ENCODE measurements at regions not wholly inside any gene's neighbourhood (a gene's known extent, or its start where the extent isn't known, plus 50 kb on each side); places are given as distances from the start of the nearest gene placed in this dataset.

DNA sequence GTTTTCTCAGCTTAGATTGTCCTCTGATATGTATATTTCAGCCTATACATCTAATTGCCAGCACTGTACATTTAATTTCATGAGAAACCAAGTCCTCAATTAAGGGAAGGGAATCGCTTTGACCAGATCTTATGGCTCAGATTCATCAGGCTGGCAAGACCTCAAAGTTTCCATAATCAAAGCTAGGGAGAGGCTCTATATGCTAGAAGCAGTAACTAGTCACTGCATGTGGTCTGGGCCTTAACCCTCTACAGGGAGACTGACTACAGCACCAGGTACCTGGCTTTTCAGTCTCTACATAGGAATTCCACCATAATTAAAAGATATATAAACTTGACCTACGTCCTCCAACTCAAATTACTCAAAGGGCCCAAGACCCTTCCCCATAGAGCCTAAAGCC is 97.4 kb upstream of the JAZF1 start:
- DNase-seq = no peak
- no peaks in the 10 kb centered on the region for H3K9me3 ChIP-seq
- no peaks in the 10 kb centered on the region for H3K27me3 ChIP-seq
- H3K4me1 ChIP-seq = peaks cover 10% of the 10 kb centered on the region
- TF ChIP-seq, protein P1, sequence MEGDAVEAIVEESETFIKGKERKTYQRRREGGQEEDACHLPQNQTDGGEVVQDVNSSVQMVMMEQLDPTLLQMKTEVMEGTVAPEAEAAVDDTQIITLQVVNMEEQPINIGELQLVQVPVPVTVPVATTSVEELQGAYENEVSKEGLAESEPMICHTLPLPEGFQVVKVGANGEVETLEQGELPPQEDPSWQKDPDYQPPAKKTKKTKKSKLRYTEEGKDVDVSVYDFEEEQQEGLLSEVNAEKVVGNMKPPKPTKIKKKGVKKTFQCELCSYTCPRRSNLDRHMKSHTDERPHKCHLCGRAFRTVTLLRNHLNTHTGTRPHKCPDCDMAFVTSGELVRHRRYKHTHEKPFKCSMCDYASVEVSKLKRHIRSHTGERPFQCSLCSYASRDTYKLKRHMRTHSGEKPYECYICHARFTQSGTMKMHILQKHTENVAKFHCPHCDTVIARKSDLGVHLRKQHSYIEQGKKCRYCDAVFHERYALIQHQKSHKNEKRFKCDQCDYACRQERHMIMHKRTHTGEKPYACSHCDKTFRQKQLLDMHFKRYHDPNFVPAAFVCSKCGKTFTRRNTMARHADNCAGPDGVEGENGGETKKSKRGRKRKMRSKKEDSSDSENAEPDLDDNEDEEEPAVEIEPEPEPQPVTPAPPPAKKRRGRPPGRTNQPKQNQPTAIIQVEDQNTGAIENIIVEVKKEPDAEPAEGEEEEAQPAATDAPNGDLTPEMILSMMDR (IDR thresholded peaks at IDR 0.05; ENCODE audit: low read depth, low read length) = no peak
- no peaks in the 10 kb centered on the region for H3K36me3 ChIP-seq
- H3K4me3 ChIP-seq (ENCODE audit: low read depth, low read length) = no peak overlapping the region

- Histone ChIP-seq H3K36me3 (no peaks in the 10 kb centered on the region), H3K27me3 (no peaks in the 10 kb centered on the region), H3K4me3 (ENCODE audit: low read depth, low read length) (no peak overlapping the region), H3K4me1 (peaks cover 10% of the 10 kb centered on the region), H3K9me3 (no peaks in the 10 kb centered on the region)
- no peak for DNase-seq
- TF ChIP-seq, protein P1 (IDR thresholded peaks at IDR 0.05; ENCODE audit: low read depth, low read length) = no peak
Measured at GRCh38 chr7:28280516-28280915, 99.9 kb upstream of the JAZF1 start.

- Histone ChIP-seq H3K27me3 (no peaks in the 10 kb centered on the region), H3K4me1 (peaks cover 11% of the 10 kb centered on the region), H3K9me3 (no peaks in the 10 kb centered on the region), H3K36me3 (no peaks in the 10 kb centered on the region), H3K4me3 (ENCODE audit: low read depth, low read length) (no peak overlapping the region)
- DNase-seq = no peak
- TF ChIP-seq, protein P1 (IDR thresholded peaks at IDR 0.05; ENCODE audit: low read depth, low read length) = no peak
Measured at GRCh38 chr7:28290496-28290895, 109.9 kb upstream of the JAZF1 start.

GRCh38 chr7:28291559-28291958 is 111.0 kb upstream of the JAZF1 start:
- TF ChIP-seq, protein P1 (IDR thresholded peaks at IDR 0.05; ENCODE audit: low read depth, low read length) = no peak
- no peak overlapping the region for H3K4me3 ChIP-seq (ENCODE audit: low read depth, low read length)
- no peaks in the 10 kb centered on the region for H3K27me3 ChIP-seq
- no peaks in the 10 kb centered on the region for H3K36me3 ChIP-seq
- no peak for DNase-seq
- no peaks in the 10 kb centered on the region for H3K9me3 ChIP-seq
- peaks cover 9% of the 10 kb centered on the region for H3K4me1 ChIP-seq

DNA sequence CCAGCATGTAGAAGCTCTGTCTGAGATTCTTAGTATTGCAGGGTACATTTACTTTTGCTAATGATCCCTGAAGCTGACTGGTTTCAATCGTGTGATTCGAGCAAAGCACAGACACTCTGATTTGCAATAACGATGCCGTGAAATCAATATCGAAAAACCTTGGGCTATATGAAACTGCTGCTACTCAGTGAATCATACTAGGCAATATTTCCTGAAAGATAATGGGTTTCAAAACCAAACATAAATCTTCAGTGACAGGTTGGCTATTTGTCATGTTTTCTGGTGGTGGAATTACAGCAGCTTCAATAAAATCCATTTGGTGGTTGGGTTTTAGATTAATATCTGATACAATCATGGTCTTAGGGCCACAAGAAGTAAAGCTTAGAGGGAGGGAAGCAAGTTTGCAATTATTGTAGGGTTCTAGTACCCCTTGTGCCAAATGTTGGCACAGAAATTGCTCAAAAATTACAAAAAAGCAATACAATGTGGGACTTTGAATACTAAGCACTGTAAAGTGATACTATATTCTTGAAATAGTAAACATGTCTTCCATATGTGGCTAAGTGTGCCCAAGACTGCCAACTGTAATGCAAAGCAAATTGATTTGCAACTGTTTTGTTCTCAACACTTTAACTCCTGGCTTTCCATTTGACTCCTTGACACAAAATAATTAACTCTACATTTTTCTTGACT is 112.4 kb upstream of the JAZF1 start:
- TF ChIP-seq, protein P1 (IDR thresholded peaks at IDR 0.05; ENCODE audit: low read depth, low read length) = no peak
- Histone ChIP-seq H3K4me3 (ENCODE audit: low read depth, low read length) (no peak overlapping the region), H3K27me3 (no peaks in the 10 kb centered on the region), H3K9me3 (no peaks in the 10 kb centered on the region), H3K4me1 (peaks cover 9% of the 10 kb centered on the region), H3K36me3 (no peaks in the 10 kb centered on the region)
- no peak for DNase-seq

DNA sequence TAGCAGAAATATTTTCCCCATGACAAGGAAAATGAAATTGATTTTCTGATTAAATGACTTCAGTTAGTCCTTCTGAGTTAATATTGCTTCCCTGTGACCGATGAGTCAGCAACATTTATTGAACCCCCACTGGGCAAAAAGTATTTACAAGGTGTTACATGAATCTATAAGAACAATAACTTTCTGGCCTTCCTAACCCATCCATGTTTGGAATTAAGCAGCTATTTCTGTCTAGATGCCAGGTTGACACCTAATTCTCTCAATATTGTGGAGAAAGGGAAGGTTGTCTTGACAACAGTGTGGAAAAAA is 112.9 kb upstream of the JAZF1 start:
- Histone ChIP-seq H3K4me3 (ENCODE audit: low read depth, low read length) (no peak overlapping the region), H3K4me1 (peaks cover 9% of the 10 kb centered on the region), H3K27me3 (no peaks in the 10 kb centered on the region), H3K9me3 (no peaks in the 10 kb centered on the region), H3K36me3 (no peaks in the 10 kb centered on the region)
- DNase-seq = no peak
- TF ChIP-seq, protein P1 (IDR thresholded peaks at IDR 0.05; ENCODE audit: low read depth, low read length) = no peak
